ENCODE measurements at regions not wholly inside any gene's neighbourhood (a gene's known extent, or its start where the extent isn't known, plus 50 kb on each side); places are given as distances from the start of the nearest gene placed in this dataset.
"Not testable (repeated sequence)": the region's sequence is repeated elsewhere in the genome, so short reads cannot be mapped to it uniquely, and the experiment has no call there.

DNA sequence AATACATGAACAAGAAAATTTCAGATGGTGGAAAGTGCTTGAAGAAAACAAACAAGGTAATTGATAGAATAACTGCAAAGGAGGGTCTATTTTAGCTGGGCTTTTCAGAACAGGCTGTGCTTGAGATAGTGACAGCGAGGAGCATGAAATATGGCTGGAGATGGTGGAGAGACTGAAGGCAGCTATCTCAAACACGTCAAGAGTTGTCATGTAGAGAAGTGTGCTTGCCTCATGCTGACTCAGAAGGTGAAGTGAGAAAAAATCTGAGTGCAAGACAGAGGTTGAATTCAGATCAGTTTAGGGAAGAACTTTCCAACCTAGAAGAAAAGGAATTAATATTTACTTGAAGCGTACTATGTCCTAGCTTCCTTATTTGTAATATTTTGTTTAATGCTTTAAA lies 115.5 kb upstream of the RANBP3L start:
- DNase-seq (ENCODE audit: low read depth in 4 of 6, low spot score in 6 of 6): no peak
- WGBS (ENCODE audit: insufficient coverage): 86% methylated on average over 2 of the region's 3 CpGs
- no peaks in the 10 kb centered on the region for H3K36me3 ChIP-seq (ENCODE audit: control insufficient read depth, insufficient read depth, low read length)
- H3K27ac ChIP-seq (ENCODE audit: low read depth, low read length): no peak overlapping the region
- H3K4me3 ChIP-seq (ENCODE audit: low read depth, low read length): no peak overlapping the region
- H3K9me3 ChIP-seq (ENCODE audit: control insufficient read depth, insufficient read depth, low read length): no peaks in the 10 kb centered on the region
- no peaks in the 10 kb centered on the region for H3K27me3 ChIP-seq (ENCODE audit: control insufficient read depth, insufficient read depth, low read length)
- peaks cover 4% of the 10 kb centered on the region for H3K4me1 ChIP-seq (ENCODE audit: control insufficient read depth, insufficient read depth, low read length)

DNA sequence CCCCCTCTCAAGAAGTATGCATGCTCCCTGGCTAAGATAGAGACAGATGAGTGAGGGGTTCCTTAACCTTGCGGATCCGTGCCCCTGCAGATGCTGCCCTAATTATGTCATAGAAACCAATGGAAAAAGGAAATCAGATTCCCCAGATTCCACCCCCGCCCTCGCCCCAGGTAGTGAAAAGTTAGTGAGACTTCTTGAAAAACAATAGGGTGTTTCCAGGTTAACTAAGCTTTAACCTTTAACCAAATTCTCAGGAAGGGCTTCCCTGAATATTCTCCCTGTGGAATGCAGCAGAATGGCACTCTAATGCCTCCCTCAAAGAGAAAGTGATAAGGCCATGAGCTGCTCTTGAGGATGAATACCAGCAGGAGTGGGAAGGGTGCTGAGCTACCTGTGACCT lies 116.0 kb upstream of the RANBP3L start:
- H3K27me3 ChIP-seq (ENCODE audit: control insufficient read depth, insufficient read depth, low read length): no peaks in the 10 kb centered on the region
- WGBS (ENCODE audit: insufficient coverage): 90% methylated on average over 2 of the region's 4 CpGs

DNA sequence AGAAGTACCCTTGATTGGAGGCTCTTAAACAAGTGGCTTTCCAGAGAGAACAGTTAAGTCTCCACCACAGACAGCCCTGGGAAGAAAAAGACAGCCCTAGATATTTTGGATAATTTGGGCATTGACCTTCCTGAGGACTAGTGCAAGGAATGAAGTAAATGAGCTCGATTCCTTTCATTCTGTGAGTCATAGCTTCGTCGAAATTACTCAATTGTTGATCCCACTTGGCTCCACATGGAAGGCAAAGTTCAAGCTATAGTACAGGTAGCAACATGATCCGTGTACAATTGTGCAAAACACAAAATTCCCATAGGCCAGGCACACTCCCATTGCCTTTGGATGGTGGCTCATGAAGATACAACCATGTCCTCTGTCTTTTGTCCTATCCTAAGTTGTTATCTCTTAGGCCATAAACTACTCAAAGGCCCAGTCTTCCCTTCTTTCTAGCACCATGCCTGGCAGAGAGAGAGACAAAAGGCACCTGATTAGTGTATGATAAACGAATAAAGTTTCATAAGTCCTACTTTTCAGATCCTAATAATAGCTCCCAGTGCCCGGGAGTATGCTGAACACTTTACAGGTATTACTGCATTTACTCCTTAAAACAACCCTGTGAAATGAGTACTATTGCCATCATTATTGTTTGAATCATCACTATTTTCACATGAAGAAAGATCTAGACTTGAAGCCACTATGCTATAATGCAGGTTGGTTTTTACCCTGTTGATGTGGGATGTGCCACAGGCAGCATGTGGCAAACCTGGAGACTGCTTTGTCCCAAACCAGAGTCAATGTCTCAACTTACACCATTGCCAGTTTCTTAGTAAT lies 116.7 kb upstream of the RANBP3L start:
- Histone ChIP-seq H3K27me3 (ENCODE audit: control insufficient read depth, insufficient read depth, low read length) (no peaks in the 10 kb centered on the region), H3K27ac (ENCODE audit: low read depth, low read length) (no peak overlapping the region), H3K4me3 (ENCODE audit: low read depth, low read length) (no peak overlapping the region), H3K4me1 (ENCODE audit: control insufficient read depth, insufficient read depth, low read length) (peaks cover 8% of the 10 kb centered on the region), H3K36me3 (ENCODE audit: control insufficient read depth, insufficient read depth, low read length) (no peaks in the 10 kb centered on the region), H3K9me3 (ENCODE audit: control insufficient read depth, insufficient read depth, low read length) (no peaks in the 10 kb centered on the region)
- DNase-seq (ENCODE audit: low read depth in 4 of 6, low spot score in 6 of 6): no peak
- 100% methylated on average over 4 of the region's 6 CpGs for WGBS (ENCODE audit: insufficient coverage)

More for the DNA sequence above, 116.0 kb upstream of the RANBP3L start:
- no peaks in the 10 kb centered on the region for H3K9me3 ChIP-seq (ENCODE audit: control insufficient read depth, insufficient read depth, low read length)
- no peak for DNase-seq (ENCODE audit: low read depth in 4 of 6, low spot score in 6 of 6)
- no peaks in the 10 kb centered on the region for H3K36me3 ChIP-seq (ENCODE audit: control insufficient read depth, insufficient read depth, low read length)
- no peak overlapping the region for H3K4me3 ChIP-seq (ENCODE audit: low read depth, low read length)
- H3K4me1 ChIP-seq (ENCODE audit: control insufficient read depth, insufficient read depth, low read length): peaks cover 8% of the 10 kb centered on the region
- H3K27ac ChIP-seq (ENCODE audit: low read depth, low read length): no peak overlapping the region

DNA sequence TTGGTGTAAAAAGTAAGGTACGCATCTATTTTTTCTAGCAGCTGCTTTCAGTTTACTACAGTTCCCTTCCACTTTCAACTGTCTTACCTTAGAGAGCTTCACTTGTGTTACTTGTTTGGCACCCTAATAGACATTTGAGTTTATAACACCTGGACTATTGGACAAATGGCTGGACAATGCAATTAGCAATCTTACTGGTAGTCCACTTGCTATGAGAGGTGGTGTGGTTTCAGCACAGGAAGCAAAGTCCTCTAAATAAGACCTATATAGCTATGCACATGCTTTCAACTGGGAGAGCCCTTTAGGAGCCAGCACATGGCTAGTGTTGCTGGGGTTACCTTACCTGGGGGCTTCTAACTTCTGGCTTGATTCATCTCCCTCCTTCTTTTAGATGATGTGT lies 119.6 kb upstream of the RANBP3L start:
- no peak for DNase-seq (ENCODE audit: low read depth in 4 of 6, low spot score in 6 of 6)
- H3K27me3 ChIP-seq (ENCODE audit: control insufficient read depth, insufficient read depth, low read length): no peaks in the 10 kb centered on the region
- no peak overlapping the region for H3K27ac ChIP-seq (ENCODE audit: low read depth, low read length)
- no peaks in the 10 kb centered on the region for H3K9me3 ChIP-seq (ENCODE audit: control insufficient read depth, insufficient read depth, low read length)
- H3K36me3 ChIP-seq (ENCODE audit: control insufficient read depth, insufficient read depth, low read length): no peaks in the 10 kb centered on the region
- no peak overlapping the region for H3K4me3 ChIP-seq (ENCODE audit: low read depth, low read length)
- WGBS (ENCODE audit: insufficient coverage): no CpG with 5 or more reads among the region's 1 CpG
- H3K4me1 ChIP-seq (ENCODE audit: control insufficient read depth, insufficient read depth, low read length): peaks cover 8% of the 10 kb centered on the region

DNA sequence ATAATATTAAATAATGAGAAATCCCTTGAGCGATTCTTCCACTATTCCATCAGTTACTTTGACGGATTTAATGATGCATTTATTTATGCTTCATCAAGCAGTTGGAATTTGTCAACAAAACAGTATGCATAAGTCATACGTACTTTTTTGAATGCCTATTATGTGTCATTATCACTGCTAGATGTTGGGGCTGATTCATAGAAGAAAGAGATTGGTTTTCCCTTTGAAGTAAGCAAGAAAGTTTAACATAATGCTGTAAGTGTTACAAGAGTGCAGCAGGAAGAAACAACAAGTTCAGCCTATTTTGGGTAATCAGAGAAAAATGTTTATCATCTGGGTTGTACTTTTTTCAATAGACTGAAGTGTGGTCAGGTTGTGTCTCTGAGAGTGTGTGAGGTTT lies 121.2 kb upstream of the RANBP3L start:
- H3K27ac ChIP-seq (ENCODE audit: low read depth, low read length): peak overlapping the region; percentile 62
- DNase-seq (ENCODE audit: low read depth in 4 of 6, low spot score in 6 of 6): no peak
- WGBS (ENCODE audit: insufficient coverage): no CpG with 5 or more reads among the region's 3 CpGs
- no peaks in the 10 kb centered on the region for H3K36me3 ChIP-seq (ENCODE audit: control insufficient read depth, insufficient read depth, low read length)
- peaks cover 6% of the 10 kb centered on the region for H3K4me1 ChIP-seq (ENCODE audit: control insufficient read depth, insufficient read depth, low read length)
- H3K9me3 ChIP-seq (ENCODE audit: control insufficient read depth, insufficient read depth, low read length): peaks cover 2% of the 10 kb centered on the region
- H3K4me3 ChIP-seq (ENCODE audit: low read depth, low read length): no peak overlapping the region
- no peaks in the 10 kb centered on the region for H3K27me3 ChIP-seq (ENCODE audit: control insufficient read depth, insufficient read depth, low read length)

DNA sequence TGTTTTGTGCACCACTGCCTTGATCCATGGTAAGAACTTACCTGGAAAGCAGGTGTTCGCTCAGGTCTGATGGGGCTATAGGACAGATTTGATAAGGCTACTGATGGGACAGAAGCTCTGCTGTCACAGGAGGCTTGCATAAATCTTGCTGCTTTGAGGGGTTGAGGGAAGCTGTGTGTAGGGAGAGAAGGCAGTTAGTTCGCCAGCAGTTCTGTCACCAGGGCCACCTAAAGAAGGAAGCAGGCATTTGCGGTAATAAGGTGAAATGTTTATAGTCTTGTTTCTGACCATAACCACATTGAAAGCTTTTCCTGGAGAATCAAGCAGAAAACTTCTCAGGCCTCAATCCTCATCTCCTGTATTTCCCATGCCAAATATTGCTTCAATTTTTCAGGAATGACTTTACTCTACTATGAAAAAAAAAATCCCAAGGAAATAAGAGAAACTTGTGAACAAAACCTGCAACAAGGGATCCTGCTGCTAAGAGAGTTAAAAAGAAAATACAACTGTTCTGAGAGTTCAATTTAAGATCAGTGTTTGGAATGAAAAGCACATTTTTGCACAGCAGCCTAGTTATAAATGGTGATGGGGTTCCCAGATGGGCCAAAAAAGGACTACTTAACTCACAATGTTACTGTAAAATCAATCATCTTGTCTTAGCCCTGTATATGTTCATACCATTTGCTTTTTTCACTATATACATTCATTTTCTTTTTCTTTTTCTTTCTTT lies 122.0 kb upstream of the RANBP3L start:
- H3K4me3 ChIP-seq (ENCODE audit: low read depth, low read length): no peak overlapping the region
- peak in 2 of 6 donors; percentile 44 to 54 for DNase-seq (ENCODE audit: low read depth in 4 of 6, low spot score in 6 of 6)
- H3K9me3 ChIP-seq (ENCODE audit: control insufficient read depth, insufficient read depth, low read length): peaks cover 2% of the 10 kb centered on the region
- no peaks in the 10 kb centered on the region for H3K36me3 ChIP-seq (ENCODE audit: control insufficient read depth, insufficient read depth, low read length)
- peaks cover 6% of the 10 kb centered on the region for H3K4me1 ChIP-seq (ENCODE audit: control insufficient read depth, insufficient read depth, low read length)
- no peaks in the 10 kb centered on the region for H3K27me3 ChIP-seq (ENCODE audit: control insufficient read depth, insufficient read depth, low read length)
- peak overlapping the region; percentile 62 for H3K27ac ChIP-seq (ENCODE audit: low read depth, low read length)
- 82% methylated on average over 1 of the region's 3 CpGs for WGBS (ENCODE audit: insufficient coverage)

DNA sequence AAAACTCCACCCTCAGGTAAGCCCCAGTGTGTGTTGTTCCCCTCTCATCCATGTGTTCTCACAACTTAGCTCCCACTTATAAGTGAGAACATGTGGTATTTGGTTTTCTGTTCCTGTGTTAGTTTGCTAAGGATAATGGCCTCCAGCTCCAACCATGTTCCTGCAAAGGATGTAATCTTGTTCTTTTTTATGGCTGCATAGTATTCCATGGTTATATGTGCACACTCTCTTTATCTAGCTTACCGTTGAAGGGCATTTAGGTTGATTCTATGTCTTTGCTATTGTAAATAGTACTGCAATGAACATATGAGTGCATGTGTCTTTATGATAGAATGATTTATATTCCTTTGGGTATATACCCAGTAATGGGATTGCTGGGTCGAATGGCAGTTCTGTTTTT lies 124.4 kb upstream of the RANBP3L start:
- DNase-seq (ENCODE audit: low read depth in 4 of 6, low spot score in 6 of 6); H3K27me3 ChIP-seq (ENCODE audit: control insufficient read depth, insufficient read depth, low read length); H3K27ac ChIP-seq (ENCODE audit: low read depth, low read length); H3K9me3 ChIP-seq (ENCODE audit: control insufficient read depth, insufficient read depth, low read length); H3K36me3 ChIP-seq (ENCODE audit: control insufficient read depth, insufficient read depth, low read length); H3K4me1 ChIP-seq (ENCODE audit: control insufficient read depth, insufficient read depth, low read length); H3K4me3 ChIP-seq (ENCODE audit: low read depth, low read length): not testable (repeated sequence)
- WGBS (ENCODE audit: insufficient coverage): no CpG with 5 or more reads among the region's 2 CpGs

DNA sequence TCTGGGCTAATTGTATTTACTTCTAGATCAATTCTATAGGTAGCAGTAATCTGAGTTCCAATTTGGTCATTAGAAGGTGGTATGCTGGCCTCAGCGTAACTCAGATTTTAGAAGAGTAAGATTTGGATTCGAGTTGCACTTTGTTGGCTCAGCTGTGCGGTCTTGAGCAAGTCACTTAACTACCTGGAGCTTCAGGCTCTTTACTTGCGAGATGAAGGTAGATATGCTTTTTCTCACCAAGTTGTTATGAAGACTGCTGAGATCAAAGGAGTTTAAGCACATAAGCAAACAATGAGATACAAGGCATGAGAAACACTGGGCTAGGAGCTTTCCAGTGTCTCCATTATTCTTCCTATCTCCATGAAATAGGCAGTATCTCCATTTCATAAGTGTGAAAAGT lies 133.8 kb upstream of the RANBP3L start:
- 100% methylated on average over 4 of the region's 4 CpGs for WGBS (ENCODE audit: insufficient coverage)
- Histone ChIP-seq H3K27me3 (ENCODE audit: control insufficient read depth, insufficient read depth, low read length) (no peaks in the 10 kb centered on the region), H3K36me3 (ENCODE audit: control insufficient read depth, insufficient read depth, low read length) (no peaks in the 10 kb centered on the region), H3K4me3 (ENCODE audit: low read depth, low read length) (no peak overlapping the region), H3K27ac (ENCODE audit: low read depth, low read length) (no peak overlapping the region), H3K4me1 (ENCODE audit: control insufficient read depth, insufficient read depth, low read length) (peaks cover 9% of the 10 kb centered on the region), H3K9me3 (ENCODE audit: control insufficient read depth, insufficient read depth, low read length) (no peaks in the 10 kb centered on the region)
- no peak for DNase-seq (ENCODE audit: low read depth in 4 of 6, low spot score in 6 of 6)

DNA sequence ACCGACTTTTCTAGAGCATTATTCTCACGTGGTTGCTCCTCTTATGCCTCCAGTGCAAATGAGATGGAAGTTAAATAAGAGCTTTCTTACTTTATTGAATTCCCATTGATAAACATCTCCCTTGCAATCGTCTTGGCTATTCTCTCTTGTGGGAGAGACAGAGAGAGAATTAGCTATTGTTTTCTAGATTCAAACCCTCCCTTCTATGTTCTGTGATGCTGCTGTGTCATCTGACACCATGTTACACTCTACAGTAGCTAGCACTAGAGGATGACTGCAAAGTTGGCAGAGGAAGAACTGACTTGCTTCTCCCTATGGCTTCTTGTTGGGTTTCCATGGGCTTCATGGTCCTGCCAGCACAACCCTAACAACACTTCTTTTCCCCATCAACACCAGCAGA lies 134.6 kb upstream of the RANBP3L start:
- Histone ChIP-seq H3K36me3 (ENCODE audit: control insufficient read depth, insufficient read depth, low read length) (no peaks in the 10 kb centered on the region), H3K4me1 (ENCODE audit: control insufficient read depth, insufficient read depth, low read length) (peaks cover 16% of the 10 kb centered on the region), H3K4me3 (ENCODE audit: low read depth, low read length) (no peak overlapping the region), H3K27ac (ENCODE audit: low read depth, low read length) (no peak overlapping the region), H3K27me3 (ENCODE audit: control insufficient read depth, insufficient read depth, low read length) (no peaks in the 10 kb centered on the region), H3K9me3 (ENCODE audit: control insufficient read depth, insufficient read depth, low read length) (no peaks in the 10 kb centered on the region)
- no CpG with 5 or more reads among the region's 3 CpGs for WGBS (ENCODE audit: insufficient coverage)
- no peak for DNase-seq (ENCODE audit: low read depth in 4 of 6, low spot score in 6 of 6)

Measured in spinal cord (tissue), 9 donors.